ENCODE measurements at regions not wholly inside any gene's neighbourhood (a gene's known extent, or its start where the extent isn't known, plus 50 kb on each side); places are given as distances from the start of the nearest gene placed in this dataset.

- TF ChIP-seq EZH2phosphoT487 (IDR thresholded peaks at IDR 0.05; ENCODE audit: low read length) (no peak), EZH2 (optimal IDR thresholded peaks at IDR 0.05; ENCODE audit: low read depth, low read length) (no peak)
- TF ChIP-seq, protein P1, sequence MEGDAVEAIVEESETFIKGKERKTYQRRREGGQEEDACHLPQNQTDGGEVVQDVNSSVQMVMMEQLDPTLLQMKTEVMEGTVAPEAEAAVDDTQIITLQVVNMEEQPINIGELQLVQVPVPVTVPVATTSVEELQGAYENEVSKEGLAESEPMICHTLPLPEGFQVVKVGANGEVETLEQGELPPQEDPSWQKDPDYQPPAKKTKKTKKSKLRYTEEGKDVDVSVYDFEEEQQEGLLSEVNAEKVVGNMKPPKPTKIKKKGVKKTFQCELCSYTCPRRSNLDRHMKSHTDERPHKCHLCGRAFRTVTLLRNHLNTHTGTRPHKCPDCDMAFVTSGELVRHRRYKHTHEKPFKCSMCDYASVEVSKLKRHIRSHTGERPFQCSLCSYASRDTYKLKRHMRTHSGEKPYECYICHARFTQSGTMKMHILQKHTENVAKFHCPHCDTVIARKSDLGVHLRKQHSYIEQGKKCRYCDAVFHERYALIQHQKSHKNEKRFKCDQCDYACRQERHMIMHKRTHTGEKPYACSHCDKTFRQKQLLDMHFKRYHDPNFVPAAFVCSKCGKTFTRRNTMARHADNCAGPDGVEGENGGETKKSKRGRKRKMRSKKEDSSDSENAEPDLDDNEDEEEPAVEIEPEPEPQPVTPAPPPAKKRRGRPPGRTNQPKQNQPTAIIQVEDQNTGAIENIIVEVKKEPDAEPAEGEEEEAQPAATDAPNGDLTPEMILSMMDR (IDR thresholded peaks at IDR 0.05; ENCODE audit: low read length): no peak
- Histone ChIP-seq H3F3A (ENCODE audit: insufficient read depth, low read length) (no peaks in the 10 kb centered on the region), H3K27me3 (replicated peaks; ENCODE audit: insufficient read depth, low read length) (no peaks in the 10 kb centered on the region), H3K4me3 (ENCODE audit: low read length) (no peak overlapping the region), H3K9me2 (replicated peaks; ENCODE audit: insufficient read depth, low read length) (no peaks in the 10 kb centered on the region), H3K9ac (ENCODE audit: low read length) (no peak overlapping the region), H3K27ac (ENCODE audit: low read length) (no peak overlapping the region), H3K36me3 (replicated peaks; ENCODE audit: insufficient read depth, low read length) (no peaks in the 10 kb centered on the region), H4K20me1 (ENCODE audit: insufficient read depth, low read length) (no peaks in the 10 kb centered on the region), H3K4me2 (ENCODE audit: low read depth, low read length) (no peak overlapping the region), H2AFZ (ENCODE audit: low read length) (no peak overlapping the region), H3K9me3 (replicated peaks; ENCODE audit: insufficient read depth, low read length) (no peaks in the 10 kb centered on the region), H3K79me2 (ENCODE audit: low read length) (no peaks in the 10 kb centered on the region), H3K4me1 (ENCODE audit: low read length) (no peaks in the 10 kb centered on the region)
- DNase-seq: no peak
Measured at GRCh38 chr12:33671676-33672075, 232.1 kb upstream of the SYT10 start.

DNA sequence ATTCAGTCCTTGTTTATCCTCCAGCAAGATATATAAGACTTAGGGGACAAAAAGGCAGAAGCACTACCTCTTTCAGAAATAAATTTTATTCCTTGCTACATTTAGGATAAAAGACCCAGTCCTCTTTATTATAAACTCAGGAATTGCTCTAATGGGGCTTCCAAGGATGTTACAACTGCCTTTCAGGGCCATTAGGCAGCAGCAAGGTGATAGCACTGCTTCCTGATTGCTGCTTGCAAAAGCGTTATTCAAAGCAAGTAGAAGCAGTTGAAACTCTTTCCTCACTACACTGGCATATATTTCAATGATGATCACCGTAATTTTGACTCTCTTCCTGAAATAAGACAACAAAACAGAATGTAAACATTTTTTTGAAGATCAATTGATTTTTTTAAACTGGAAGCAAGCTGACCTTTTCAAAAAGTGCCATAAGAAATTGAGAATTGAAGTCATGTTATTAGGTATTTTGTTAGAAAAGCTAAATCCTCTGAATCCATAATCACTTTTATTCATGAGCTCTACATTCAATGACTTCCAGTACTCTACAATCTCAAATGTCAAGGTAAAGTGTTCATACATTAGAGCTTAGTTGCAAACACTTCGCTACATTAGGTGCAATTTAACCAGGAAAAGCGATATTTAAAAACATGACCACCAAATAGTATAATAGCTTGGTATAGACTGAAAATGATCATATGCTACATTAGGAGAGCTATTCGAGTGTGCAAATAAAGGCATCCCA lies 233.4 kb upstream of the SYT10 start:
- Histone ChIP-seq H3K4me3 (ENCODE audit: low read length) (no peak overlapping the region), H3K9ac (ENCODE audit: low read length) (no peak overlapping the region), H3K9me2 (replicated peaks; ENCODE audit: insufficient read depth, low read length) (no peaks in the 10 kb centered on the region), H3K27ac (ENCODE audit: low read length) (no peak overlapping the region), H3F3A (ENCODE audit: insufficient read depth, low read length) (no peaks in the 10 kb centered on the region), H3K79me2 (ENCODE audit: low read length) (no peaks in the 10 kb centered on the region), H3K9me3 (replicated peaks; ENCODE audit: insufficient read depth, low read length) (no peaks in the 10 kb centered on the region), H2AFZ (ENCODE audit: low read length) (no peak overlapping the region), H3K4me1 (ENCODE audit: low read length) (no peaks in the 10 kb centered on the region), H3K4me2 (ENCODE audit: low read depth, low read length) (no peak overlapping the region), H4K20me1 (ENCODE audit: insufficient read depth, low read length) (no peaks in the 10 kb centered on the region), H3K36me3 (replicated peaks; ENCODE audit: insufficient read depth, low read length) (no peaks in the 10 kb centered on the region), H3K27me3 (replicated peaks; ENCODE audit: insufficient read depth, low read length) (no peaks in the 10 kb centered on the region)
- no peak for DNase-seq
- TF ChIP-seq, protein P1 (IDR thresholded peaks at IDR 0.05; ENCODE audit: low read length): no peak
- TF ChIP-seq EZH2phosphoT487 (IDR thresholded peaks at IDR 0.05; ENCODE audit: low read length): no peak

DNA sequence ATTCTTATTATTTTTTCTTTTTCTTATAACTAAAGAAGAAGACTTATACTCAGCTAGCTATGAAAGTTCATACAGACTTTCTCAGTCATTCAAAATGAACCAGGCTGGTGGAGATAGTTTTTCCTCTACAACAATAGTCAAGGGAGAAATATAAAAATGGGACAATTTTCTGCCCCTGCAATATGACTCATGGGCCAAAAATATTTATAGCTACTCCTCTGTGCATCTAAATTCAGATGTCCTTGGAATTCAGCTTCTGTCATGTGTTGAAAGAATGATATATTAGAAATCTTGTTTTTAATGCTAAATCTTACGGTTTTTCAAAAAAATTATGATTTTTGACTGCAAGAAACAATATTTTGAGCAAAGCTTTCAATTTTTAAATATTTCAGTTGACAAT lies 237.2 kb upstream of the SYT10 start:
- no peaks in the 10 kb centered on the region for H3K79me2 ChIP-seq (ENCODE audit: low read length)
- H3K9me2 ChIP-seq (replicated peaks; ENCODE audit: insufficient read depth, low read length): no peaks in the 10 kb centered on the region
- no peaks in the 10 kb centered on the region for H3K4me1 ChIP-seq (ENCODE audit: low read length)
- H4K20me1 ChIP-seq (ENCODE audit: insufficient read depth, low read length): no peaks in the 10 kb centered on the region
- H3K4me2 ChIP-seq (ENCODE audit: low read depth, low read length): no peak overlapping the region
- TF ChIP-seq, protein P1 (IDR thresholded peaks at IDR 0.05; ENCODE audit: low read length): no peak
- TF ChIP-seq EZH2 (optimal IDR thresholded peaks at IDR 0.05; ENCODE audit: low read depth, low read length): no peak
- no peak for TF ChIP-seq EZH2phosphoT487 (IDR thresholded peaks at IDR 0.05; ENCODE audit: low read length)
- no peak overlapping the region for H3K9ac ChIP-seq (ENCODE audit: low read length)
- no peak for DNase-seq
- H3F3A ChIP-seq (ENCODE audit: insufficient read depth, low read length): no peaks in the 10 kb centered on the region
- H3K27me3 ChIP-seq (replicated peaks; ENCODE audit: insufficient read depth, low read length): no peaks in the 10 kb centered on the region
- no peaks in the 10 kb centered on the region for H3K36me3 ChIP-seq (replicated peaks; ENCODE audit: insufficient read depth, low read length)
- H3K4me3 ChIP-seq (ENCODE audit: low read length): no peak overlapping the region
- H3K9me3 ChIP-seq (replicated peaks; ENCODE audit: insufficient read depth, low read length): no peaks in the 10 kb centered on the region
- H2AFZ ChIP-seq (ENCODE audit: low read length): no peak overlapping the region
- H3K27ac ChIP-seq (ENCODE audit: low read length): no peak overlapping the region
